ENCODE measurements at regions not wholly inside any gene's neighbourhood (a gene's known extent, or its start where the extent isn't known, plus 50 kb on each side); places are given as distances from the start of the nearest gene placed in this dataset.

GRCh38 chr9:11549311-11549794 lies 936.6 kb upstream of the PTPRD start:
- Histone ChIP-seq H3K4me1 (ENCODE audit: insufficient read depth, insufficient read length) (no peaks in the 10 kb centered on the region), H3K36me3 (ENCODE audit: insufficient read depth, insufficient read length, low read length) (no peaks in the 10 kb centered on the region), H3K27me3 (ENCODE audit: insufficient read depth, insufficient read length) (no peaks in the 10 kb centered on the region), H3K9ac (ENCODE audit: insufficient read length, low read depth) (no peak overlapping the region), H3K4me3 (ENCODE audit: insufficient read length, low read depth) (no peak overlapping the region), H3K9me3 (ENCODE audit: insufficient read depth, low read length) (no peaks in the 10 kb centered on the region)
- TF ChIP-seq SUZ12 (IDR thresholded peaks at IDR 0.05; ENCODE audit: extremely low read depth, insufficient read depth, insufficient read length) (no peak), YY1 (IDR thresholded peaks at IDR 0.05; ENCODE audit: insufficient read depth, insufficient read length) (no peak), ZNF274 (IDR thresholded peaks at IDR 0.05; ENCODE audit: low read depth, low read length) (no peak)
- DNase-seq (ENCODE audit: low read depth, low spot score) = no peak

GRCh38 chr9:11551106-11551505 lies 938.3 kb upstream of the PTPRD start:
- DNase-seq (ENCODE audit: low read depth, low spot score) = no peak
- no peak overlapping the region for H3K9ac ChIP-seq (ENCODE audit: insufficient read length, low read depth)
- no peaks in the 10 kb centered on the region for H3K9me3 ChIP-seq (ENCODE audit: insufficient read depth, low read length)

GRCh38 chr9:11558043-11558442 lies 945.2 kb upstream of the PTPRD start:
- TF ChIP-seq SUZ12 (IDR thresholded peaks at IDR 0.05; ENCODE audit: extremely low read depth, insufficient read depth, insufficient read length) (no peak), YY1 (IDR thresholded peaks at IDR 0.05; ENCODE audit: insufficient read depth, insufficient read length) (no peak), ZNF274 (IDR thresholded peaks at IDR 0.05; ENCODE audit: low read depth, low read length) (no peak)
- Histone ChIP-seq H3K9ac (ENCODE audit: insufficient read length, low read depth) (no peak overlapping the region), H3K4me1 (ENCODE audit: insufficient read depth, insufficient read length) (no peaks in the 10 kb centered on the region)

More at GRCh38 chr9:11551106-11551505, 938.3 kb upstream of the PTPRD start:
- Histone ChIP-seq H3K4me3 (ENCODE audit: insufficient read length, low read depth) (no peak overlapping the region), H3K36me3 (ENCODE audit: insufficient read depth, insufficient read length, low read length) (no peaks in the 10 kb centered on the region), H3K27me3 (ENCODE audit: insufficient read depth, insufficient read length) (no peaks in the 10 kb centered on the region), H3K4me1 (ENCODE audit: insufficient read depth, insufficient read length) (no peaks in the 10 kb centered on the region)
- TF ChIP-seq SUZ12 (IDR thresholded peaks at IDR 0.05; ENCODE audit: extremely low read depth, insufficient read depth, insufficient read length) = no peak
- TF ChIP-seq YY1 (IDR thresholded peaks at IDR 0.05; ENCODE audit: insufficient read depth, insufficient read length) = no peak
- no peak for TF ChIP-seq ZNF274 (IDR thresholded peaks at IDR 0.05; ENCODE audit: low read depth, low read length)

GRCh38 chr9:11559001-11559776 lies 946.4 kb upstream of the PTPRD start:
- no peak overlapping the region for H3K9ac ChIP-seq (ENCODE audit: insufficient read length, low read depth)
- H3K27me3 ChIP-seq (ENCODE audit: insufficient read depth, insufficient read length) = no peaks in the 10 kb centered on the region
- H3K4me1 ChIP-seq (ENCODE audit: insufficient read depth, insufficient read length) = no peaks in the 10 kb centered on the region
- H3K36me3 ChIP-seq (ENCODE audit: insufficient read depth, insufficient read length, low read length) = no peaks in the 10 kb centered on the region
- TF ChIP-seq YY1 (IDR thresholded peaks at IDR 0.05; ENCODE audit: insufficient read depth, insufficient read length) = no peak
- no peak overlapping the region for H3K4me3 ChIP-seq (ENCODE audit: insufficient read length, low read depth)
- DNase-seq (ENCODE audit: low read depth, low spot score) = no peak
- H3K9me3 ChIP-seq (ENCODE audit: insufficient read depth, low read length) = no peaks in the 10 kb centered on the region

More at GRCh38 chr9:11558043-11558442, 945.2 kb upstream of the PTPRD start:
- H3K27me3 ChIP-seq (ENCODE audit: insufficient read depth, insufficient read length) = no peaks in the 10 kb centered on the region
- DNase-seq (ENCODE audit: low read depth, low spot score) = no peak
- H3K4me3 ChIP-seq (ENCODE audit: insufficient read length, low read depth) = no peak overlapping the region
- H3K36me3 ChIP-seq (ENCODE audit: insufficient read depth, insufficient read length, low read length) = no peaks in the 10 kb centered on the region
- H3K9me3 ChIP-seq (ENCODE audit: insufficient read depth, low read length) = no peaks in the 10 kb centered on the region

GRCh38 chr9:11577522-11577921 lies 964.7 kb upstream of the PTPRD start:
- Histone ChIP-seq H3K36me3 (ENCODE audit: insufficient read depth, insufficient read length, low read length) (no peaks in the 10 kb centered on the region), H3K27me3 (ENCODE audit: insufficient read depth, insufficient read length) (no peaks in the 10 kb centered on the region), H3K9me3 (ENCODE audit: insufficient read depth, low read length) (no peaks in the 10 kb centered on the region), H3K9ac (ENCODE audit: insufficient read length, low read depth) (no peak overlapping the region), H3K4me3 (ENCODE audit: insufficient read length, low read depth) (no peak overlapping the region), H3K4me1 (ENCODE audit: insufficient read depth, insufficient read length) (no peaks in the 10 kb centered on the region)
- no peak for DNase-seq (ENCODE audit: low read depth, low spot score)
- no peak for TF ChIP-seq ZNF274 (IDR thresholded peaks at IDR 0.05; ENCODE audit: low read depth, low read length)
- TF ChIP-seq YY1 (IDR thresholded peaks at IDR 0.05; ENCODE audit: insufficient read depth, insufficient read length) = no peak
- TF ChIP-seq SUZ12 (IDR thresholded peaks at IDR 0.05; ENCODE audit: extremely low read depth, insufficient read depth, insufficient read length) = no peak

GRCh38 chr9:11595756-11596155 lies 983.0 kb upstream of the PTPRD start:
- H3K4me1 ChIP-seq (ENCODE audit: insufficient read depth, insufficient read length) = no peaks in the 10 kb centered on the region
- no peaks in the 10 kb centered on the region for H3K9me3 ChIP-seq (ENCODE audit: insufficient read depth, low read length)
- no peak overlapping the region for H3K9ac ChIP-seq (ENCODE audit: insufficient read length, low read depth)
- TF ChIP-seq SUZ12 (IDR thresholded peaks at IDR 0.05; ENCODE audit: extremely low read depth, insufficient read depth, insufficient read length) = no peak
- TF ChIP-seq YY1 (IDR thresholded peaks at IDR 0.05; ENCODE audit: insufficient read depth, insufficient read length) = no peak
- TF ChIP-seq ZNF274 (IDR thresholded peaks at IDR 0.05; ENCODE audit: low read depth, low read length) = no peak
- no peaks in the 10 kb centered on the region for H3K36me3 ChIP-seq (ENCODE audit: insufficient read depth, insufficient read length, low read length)
- no peak for DNase-seq (ENCODE audit: low read depth, low spot score)
- H3K27me3 ChIP-seq (ENCODE audit: insufficient read depth, insufficient read length) = no peaks in the 10 kb centered on the region
- H3K4me3 ChIP-seq (ENCODE audit: insufficient read length, low read depth) = no peak overlapping the region

- no peaks in the 10 kb centered on the region for H3K27me3 ChIP-seq (ENCODE audit: insufficient read depth, insufficient read length)
- no peaks in the 10 kb centered on the region for H3K4me1 ChIP-seq (ENCODE audit: insufficient read depth, insufficient read length)
- H3K9me3 ChIP-seq (ENCODE audit: insufficient read depth, low read length) = 0 out of 2 replicates have a peak, but pooled peaks cover 6% of the 10 kb centered on the region
- DNase-seq (ENCODE audit: low read depth, low spot score) = no peak
- H3K9ac ChIP-seq (ENCODE audit: insufficient read length, low read depth) = no peak overlapping the region
- H3K4me3 ChIP-seq (ENCODE audit: insufficient read length, low read depth) = no peak overlapping the region
- TF ChIP-seq ZNF274 (IDR thresholded peaks at IDR 0.05; ENCODE audit: low read depth, low read length) = no peak
- H3K36me3 ChIP-seq (ENCODE audit: insufficient read depth, insufficient read length, low read length) = no peaks in the 10 kb centered on the region
These were observed 1005.5 kb upstream of the PTPRD start for GRCh38 chr9:11618241-11618805.
